MM.1S (cell line): ENCODE measurements at regions not wholly inside any gene's neighbourhood (a gene's known extent, or its start where the extent isn't known, plus 50 kb on each side); places are given as distances from the start of the nearest gene placed in this dataset.
"Not testable (repeated sequence)": the region's sequence is repeated elsewhere in the genome, so short reads cannot be mapped to it uniquely, and the experiment has no call there.

Source experiments
- CTCF ChIP-seq: fragments of 300-600 bp; sonication (generic); IDR thresholded peaks from 2 replicates; pipeline ENCODE4 v1.5.1; 2016; ENCODE audit warnings: antibody characterized with exemption, low read length, mixed read lengths
- EZH2 ChIP-seq: fragments of 300-600 bp; sonication (generic); optimal IDR thresholded peaks from 2 replicates; pipeline ENCODE3; 2017; ENCODE audit warnings: low read depth, mild to moderate bottlenecking, antibody characterized with exemption, low read length, mixed read lengths
- EZH2phosphoT487 ChIP-seq: fragments of 300-600 bp; sonication (generic); IDR thresholded peaks from 2 replicates; pipeline ENCODE4 v1.6.1; 2018; ENCODE audit warnings: antibody characterized with exemption, low read length

- TF ChIP-seq CTCF, EZH2, EZH2phosphoT487: not testable (repeated sequence)
Measured at GRCh38 chr21:10451274-10451673, 70.1 kb upstream of the TPTE start.
